HG03135 (cell line): ENCODE measurements at regions not wholly inside any gene's neighbourhood (a gene's known extent, or its start where the extent isn't known, plus 50 kb on each side); places are given as distances from the start of the nearest gene placed in this dataset.
"Not testable (repeated sequence)": the region's sequence is repeated elsewhere in the genome, so short reads cannot be mapped to it uniquely, and the experiment has no call there.

Source experiments
- ATAC-seq: cut with Tn5 transposase; IDR thresholded peaks from one replicate; pipeline ENCODE4 v1.9.1; 2021; ENCODE audit warnings: mild to moderate bottlenecking, moderate library complexity; ENCODE audit not compliant: unreplicated experiment

- ATAC-seq: no peak
Measured at GRCh38 chr17:72175787-72176515, 55.1 kb downstream of the SOX9 start.

GRCh38 chr17:72176516-72176851 lies 55.7 kb downstream of the SOX9 start:
- no peak for ATAC-seq

- ATAC-seq: no peak
Measured at GRCh38 chr17:72176951-72177660, 56.3 kb downstream of the SOX9 start.

GRCh38 chr17:72177738-72178137 lies 56.9 kb downstream of the SOX9 start:
- ATAC-seq: no peak

GRCh38 chr17:72182371-72182873 lies 61.6 kb downstream of the SOX9 start:
- no peak for ATAC-seq

GRCh38 chr17:72183194-72183685 lies 62.4 kb downstream of the SOX9 start:
- ATAC-seq: no peak

GRCh38 chr17:72184805-72185204 lies 64.0 kb downstream of the SOX9 start:
- ATAC-seq: no peak

GRCh38 chr17:72185564-72185963 lies 64.7 kb downstream of the SOX9 start:
- ATAC-seq: no peak

- no peak for ATAC-seq
Measured at GRCh38 chr17:72187556-72187955, 66.7 kb downstream of the SOX9 start.

GRCh38 chr17:72188801-72189200 lies 68.0 kb downstream of the SOX9 start:
- ATAC-seq: no peak

GRCh38 chr17:72189768-72190593 lies 69.2 kb downstream of the SOX9 start:
- no peak for ATAC-seq

GRCh38 chr17:72191356-72191755 lies 70.5 kb downstream of the SOX9 start:
- no peak for ATAC-seq

GRCh38 chr17:72191921-72192799 lies 71.3 kb downstream of the SOX9 start:
- no peak for ATAC-seq

- no peak for ATAC-seq
Measured at GRCh38 chr17:72192800-72193192, 72.0 kb downstream of the SOX9 start.

- ATAC-seq: no peak
Measured at GRCh38 chr17:72193391-72194106, 72.7 kb downstream of the SOX9 start.

- not testable (repeated sequence) for ATAC-seq
Measured at GRCh38 chr17:72194107-72194440, 73.3 kb downstream of the SOX9 start.

- no peak for ATAC-seq
Measured at GRCh38 chr17:72199256-72199655, 78.4 kb downstream of the SOX9 start.

GRCh38 chr17:72204742-72205141 lies 83.9 kb downstream of the SOX9 start:
- no peak for ATAC-seq

- no peak for ATAC-seq
Measured at GRCh38 chr17:72205357-72205756, 84.5 kb downstream of the SOX9 start.

GRCh38 chr17:72205822-72206221 lies 85.0 kb downstream of the SOX9 start:
- no peak for ATAC-seq
